HG02798 (cell line): ENCODE measurements at regions not wholly inside any gene's neighbourhood (a gene's known extent, or its start where the extent isn't known, plus 50 kb on each side); places are given as distances from the start of the nearest gene placed in this dataset.

Experiments used
- ATAC-seq: cut with Tn5 transposase; IDR thresholded peaks from one replicate; pipeline ENCODE4 v1.9.1; 2021; ENCODE audit warnings: mild to moderate bottlenecking; ENCODE audit not compliant: unreplicated experiment, poor library complexity

GRCh38 chr12:92558215-92558773, 144.5 kb upstream of the PLEKHG7 start:
- ATAC-seq: no peak

- no peak for ATAC-seq
These were observed 145.4 kb upstream of the PLEKHG7 start for GRCh38 chr12:92557422-92557724.

- no peak for ATAC-seq
These were observed 146.0 kb upstream of the PLEKHG7 start for GRCh38 chr12:92556637-92557421.

GRCh38 chr12:92556141-92556540, 146.6 kb upstream of the PLEKHG7 start:
- peak; percentile 29 for ATAC-seq

GRCh38 chr12:92554158-92555073, 148.4 kb upstream of the PLEKHG7 start:
- ATAC-seq: no peak

- peak; percentile 32 for ATAC-seq
These were observed 149.4 kb upstream of the PLEKHG7 start for GRCh38 chr12:92553389-92553788.

GRCh38 chr12:92552412-92553108, 150.2 kb upstream of the PLEKHG7 start:
- ATAC-seq: no peak

GRCh38 chr12:92551853-92552397, 150.9 kb upstream of the PLEKHG7 start:
- ATAC-seq: peak; percentile 63

- ATAC-seq: no peak
These were observed 151.6 kb upstream of the PLEKHG7 start for GRCh38 chr12:92551210-92551609.

GRCh38 chr12:92550661-92551060, 152.1 kb upstream of the PLEKHG7 start:
- no peak for ATAC-seq

- ATAC-seq: no peak
These were observed 152.5 kb upstream of the PLEKHG7 start for GRCh38 chr12:92550254-92550653.

- no peak for ATAC-seq
These were observed 153.3 kb upstream of the PLEKHG7 start for GRCh38 chr12:92549516-92549915.

- no peak for ATAC-seq
These were observed 154.9 kb upstream of the PLEKHG7 start for GRCh38 chr12:92547906-92548305.

- peak; percentile 1 for ATAC-seq
These were observed 155.4 kb upstream of the PLEKHG7 start for GRCh38 chr12:92547420-92547819.

- peak; percentile 64 for ATAC-seq
These were observed 156.0 kb upstream of the PLEKHG7 start for GRCh38 chr12:92546635-92547348.

GRCh38 chr12:92546259-92546634, 156.5 kb upstream of the PLEKHG7 start:
- ATAC-seq: no peak

GRCh38 chr12:92544322-92544721, 158.5 kb upstream of the PLEKHG7 start:
- no peak for ATAC-seq

- no peak for ATAC-seq
These were observed 158.9 kb upstream of the PLEKHG7 start for GRCh38 chr12:92543840-92544239.

- ATAC-seq: no peak
These were observed 159.4 kb upstream of the PLEKHG7 start for GRCh38 chr12:92543359-92543758.

- ATAC-seq: no peak
These were observed 161.1 kb upstream of the PLEKHG7 start for GRCh38 chr12:92541731-92542130.
